PC-9 (cell line): ENCODE measurements at regions not wholly inside any gene's neighbourhood (a gene's known extent, or its start where the extent isn't known, plus 50 kb on each side); places are given as distances from the start of the nearest gene placed in this dataset.

ENCODE experiments used
- BruUV-seq: library from RNA; stranded (reverse); fragments of 400-500 nt; replicated peaks from 2 replicates; lab custom pipeline; 2021; lab: Mats Ljungman, UMichigan
- CTCF ChIA-PET: fragments of 300-600 bp; sonication (Branson Sonifier 250); formaldehyde crosslinking; loops from one replicate; lab custom pipeline; 2022; ENCODE audit warnings: antibody characterized with exemption; lab: Charles Lee
- POLR2A ChIA-PET: fragments of 300-600 bp; sonication (Branson Sonifier 250); formaldehyde crosslinking; loops from one replicate; lab custom pipeline; 2022; ENCODE audit warnings: antibody characterized with exemption; ENCODE audit not compliant: unreplicated experiment; lab: Charles Lee
- DNase-seq, 2 experiments: peaks; one replicate each; pipeline versions ENCODE4 v3.0.0 to v3.0.0-alpha.2; 2015 to 2022; ENCODE audit warnings: mixed read lengths in 1 of 2
- H2AFZ ChIP-seq: fragments of 200-600 bp; sonication (generic); 2 replicates; pipeline ENCODE4 v1.8.1; 2017; ENCODE audit warnings: antibody characterized with exemption
- H3F3A ChIP-seq: fragments of 200-600 bp; sonication (generic); 2 replicates; pipeline ENCODE4 v1.8.1; 2017; ENCODE audit warnings: antibody characterized with exemption, mild to moderate bottlenecking, low read depth; ENCODE audit not compliant: insufficient read depth
- H3K27ac ChIP-seq: fragments of 200-600 bp; sonication (generic); 2 replicates; pipeline ENCODE4 v1.6.1; 2016; ENCODE audit warnings: mixed run types
- H3K27me3 ChIP-seq: fragments of 200-600 bp; sonication (generic); 2 replicates; pipeline ENCODE4 v1.6.1; 2016; ENCODE audit warnings: low read depth, mixed run types; ENCODE audit not compliant: insufficient read depth
- H3K36me3 ChIP-seq: fragments of 200-600 bp; sonication (generic); 2 replicates; pipeline ENCODE4 v1.6.1; 2016; ENCODE audit warnings: low read depth, mixed run types
- H3K4me1 ChIP-seq: fragments of 200-600 bp; sonication (generic); replicated peaks from 2 replicates; pipeline ENCODE4 v1.6.1; 2016; ENCODE audit warnings: mixed run types; ENCODE audit not compliant: insufficient read depth
- H3K4me2 ChIP-seq: fragments of 200-600 bp; sonication (generic); 2 replicates; pipeline ENCODE4 v1.6.1; 2017; ENCODE audit warnings: mixed run types
- H3K4me3 ChIP-seq: fragments of 200-600 bp; sonication (generic); 2 replicates; pipeline ENCODE4 v1.6.1; 2016; ENCODE audit warnings: mixed run types
- H3K79me2 ChIP-seq: fragments of 200-600 bp; sonication (generic); 2 replicates; pipeline ENCODE4 v1.6.1; 2017; ENCODE audit warnings: low read depth, mixed run types
- H3K9me2 ChIP-seq: fragments of 200-600 bp; sonication (generic); 2 replicates; pipeline ENCODE4 v1.8.1; 2017; ENCODE audit warnings: mild to moderate bottlenecking; ENCODE audit not compliant: insufficient read depth
- H3K9me3 ChIP-seq: fragments of 200-600 bp; sonication (generic); 2 replicates; pipeline ENCODE4 v1.8.1; 2016; ENCODE audit warnings: low read depth; ENCODE audit not compliant: insufficient read depth
- H4K20me1 ChIP-seq: fragments of 200-600 bp; sonication (generic); 2 replicates; pipeline ENCODE4 v1.8.1; 2017; ENCODE audit not compliant: insufficient read depth
- EZH2 ChIP-seq: fragments of 200-600 bp; sonication (generic); IDR thresholded peaks from 2 replicates; pipeline ENCODE4 v1.8.0; 2017; ENCODE audit warnings: antibody characterized with exemption, low read depth
- intact Hi-C: fragments of 100-400 bp; cut with micrococcal nuclease; formaldehyde crosslinking; loops from one replicate; pipeline ENCODE4 v1.10.0; 2022; ENCODE audit not compliant: unreplicated experiment
- TF ChIP-seq, protein P1 (sequence below): fragments of 200-600 bp; sonication (generic); conservative IDR thresholded peaks from 2 replicates; pipeline ENCODE4 v1.6.1; 2017; ENCODE audit warnings: mixed run types, antibody characterized with exemption, mild to moderate bottlenecking, moderate library complexity

DNA sequence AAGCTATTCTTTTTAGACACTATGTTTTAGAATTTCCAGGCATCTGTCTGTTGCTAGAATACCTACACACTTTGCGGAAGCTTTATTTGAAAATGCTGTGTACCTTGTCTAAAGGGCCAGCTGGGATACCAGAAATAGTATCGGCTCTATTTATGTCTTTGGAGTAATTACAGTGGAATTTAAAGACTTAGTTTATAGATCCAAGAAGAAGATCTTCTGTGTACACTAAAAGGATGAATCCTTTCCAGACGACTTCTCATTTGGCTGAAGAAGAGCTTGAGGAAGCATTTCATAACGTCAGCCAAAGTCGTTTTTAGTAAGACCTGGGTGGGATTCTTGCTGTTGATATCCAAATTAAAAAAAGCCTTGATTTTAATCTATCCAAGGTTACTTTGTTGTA lies 365.9 kb downstream of the INHBA start:
- Histone ChIP-seq H3K4me2 (no peak overlapping the region), H3K27ac (no peak overlapping the region), H3K4me3 (no peak overlapping the region), H3F3A (no peaks in the 10 kb centered on the region), H3K9me3 (no peaks in the 10 kb centered on the region), H3K4me1 (no peaks in the 10 kb centered on the region), H3K36me3 (no peaks in the 10 kb centered on the region), H3K27me3 (no peaks in the 10 kb centered on the region), H3K79me2 (no peaks in the 10 kb centered on the region), H3K9me2 (no peaks in the 10 kb centered on the region), H2AFZ (no peak overlapping the region), H4K20me1 (no peaks in the 10 kb centered on the region)
- CTCF ChIA-PET = no interaction called here
- no TSS peak for BruUV-seq
- POLR2A ChIA-PET = interaction anchor here (0.6 kb wide), 1 partner anchor 406 kb away, joined by 3 read pairs; no protein-coding TSS in a partner anchor
- no peak for TF ChIP-seq EZH2
- TF ChIP-seq, protein P1, sequence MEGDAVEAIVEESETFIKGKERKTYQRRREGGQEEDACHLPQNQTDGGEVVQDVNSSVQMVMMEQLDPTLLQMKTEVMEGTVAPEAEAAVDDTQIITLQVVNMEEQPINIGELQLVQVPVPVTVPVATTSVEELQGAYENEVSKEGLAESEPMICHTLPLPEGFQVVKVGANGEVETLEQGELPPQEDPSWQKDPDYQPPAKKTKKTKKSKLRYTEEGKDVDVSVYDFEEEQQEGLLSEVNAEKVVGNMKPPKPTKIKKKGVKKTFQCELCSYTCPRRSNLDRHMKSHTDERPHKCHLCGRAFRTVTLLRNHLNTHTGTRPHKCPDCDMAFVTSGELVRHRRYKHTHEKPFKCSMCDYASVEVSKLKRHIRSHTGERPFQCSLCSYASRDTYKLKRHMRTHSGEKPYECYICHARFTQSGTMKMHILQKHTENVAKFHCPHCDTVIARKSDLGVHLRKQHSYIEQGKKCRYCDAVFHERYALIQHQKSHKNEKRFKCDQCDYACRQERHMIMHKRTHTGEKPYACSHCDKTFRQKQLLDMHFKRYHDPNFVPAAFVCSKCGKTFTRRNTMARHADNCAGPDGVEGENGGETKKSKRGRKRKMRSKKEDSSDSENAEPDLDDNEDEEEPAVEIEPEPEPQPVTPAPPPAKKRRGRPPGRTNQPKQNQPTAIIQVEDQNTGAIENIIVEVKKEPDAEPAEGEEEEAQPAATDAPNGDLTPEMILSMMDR = no peak
- no peak for DNase-seq
- intact Hi-C loops = no loop called here

DNA sequence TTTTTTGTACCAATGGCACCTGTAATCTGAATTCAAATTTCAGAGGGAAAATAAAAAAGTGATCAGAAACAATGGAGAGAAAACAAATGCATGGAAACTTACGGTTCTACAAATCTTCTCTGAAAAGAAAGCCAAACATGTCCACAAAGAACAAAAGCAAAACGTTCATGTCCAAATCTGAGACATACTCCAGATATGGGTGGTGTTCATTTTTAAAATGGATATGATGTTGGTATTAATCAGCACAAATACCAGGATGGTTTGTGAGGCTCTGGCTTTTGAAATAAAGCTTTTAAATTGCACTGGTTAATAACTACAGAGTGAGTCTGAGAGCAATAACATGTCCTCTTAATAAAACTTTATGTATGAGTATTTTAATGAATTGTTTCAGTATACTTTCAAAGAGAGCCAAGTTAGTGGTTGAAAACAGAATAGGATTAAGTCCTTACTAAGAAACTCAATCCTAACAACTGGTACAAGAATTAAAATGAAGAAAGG lies 366.4 kb downstream of the INHBA start:
- no TSS peak for BruUV-seq
- Histone ChIP-seq H3K4me3 (no peak overlapping the region), H3K9me2 (no peaks in the 10 kb centered on the region), H3F3A (no peaks in the 10 kb centered on the region), H3K4me2 (no peak overlapping the region), H3K27me3 (no peaks in the 10 kb centered on the region), H3K9me3 (no peaks in the 10 kb centered on the region), H2AFZ (no peak overlapping the region), H3K36me3 (no peaks in the 10 kb centered on the region), H3K79me2 (no peaks in the 10 kb centered on the region), H3K27ac (no peak overlapping the region), H4K20me1 (no peaks in the 10 kb centered on the region), H3K4me1 (no peaks in the 10 kb centered on the region)
- DNase-seq = no peak
- intact Hi-C loops = no loop called here
- TF ChIP-seq EZH2 = no peak
- TF ChIP-seq, protein P1 = no peak
- ChIA-PET POLR2A (interaction anchor here (0.6 kb wide), 1 partner anchor 407 kb away, joined by 3 read pairs; no protein-coding TSS in a partner anchor), CTCF (no interaction called here)

DNA sequence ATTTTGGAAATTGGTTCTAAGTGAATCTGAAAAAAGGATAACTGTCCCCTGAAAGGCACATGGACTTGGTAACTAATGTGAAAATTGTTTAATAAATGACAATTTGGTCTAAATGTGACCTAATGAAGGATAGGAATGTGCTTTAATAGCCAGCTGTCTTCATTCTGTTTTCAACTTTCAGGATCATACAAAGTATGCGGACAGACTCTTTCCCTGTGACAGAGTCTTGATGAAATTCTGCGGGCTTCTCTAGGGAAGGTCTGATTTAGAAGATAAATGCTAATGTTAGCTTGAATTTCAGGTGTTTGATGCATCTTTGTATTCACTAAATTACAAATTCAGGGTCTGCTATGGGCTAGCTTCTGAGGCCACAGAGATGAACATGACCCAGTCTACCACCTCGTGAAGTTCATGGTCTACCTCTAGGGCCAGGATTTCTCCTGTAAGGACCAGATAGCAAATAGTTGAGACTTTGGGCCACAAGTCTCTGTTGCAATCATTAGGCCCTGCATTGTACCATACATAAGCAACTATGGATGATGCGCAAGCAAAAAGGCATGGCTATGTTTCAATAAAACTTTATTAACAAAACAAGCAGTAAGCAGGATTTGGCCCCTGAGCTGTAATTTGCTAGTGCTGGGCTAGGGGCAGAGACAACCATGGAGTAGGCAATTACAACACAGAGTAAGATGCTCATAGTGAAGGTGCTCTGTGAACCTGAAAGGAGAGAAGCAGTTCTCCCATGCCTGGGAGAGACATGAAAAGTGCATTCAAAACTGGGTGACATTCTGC lies 368.6 kb downstream of the INHBA start:
- Histone ChIP-seq H3K4me1 (no peaks in the 10 kb centered on the region), H2AFZ (no peak overlapping the region), H3K9me3 (no peaks in the 10 kb centered on the region), H3K9me2 (no peaks in the 10 kb centered on the region), H3K4me2 (no peak overlapping the region), H3K27me3 (no peaks in the 10 kb centered on the region), H3K4me3 (no peak overlapping the region), H4K20me1 (no peaks in the 10 kb centered on the region), H3K36me3 (no peaks in the 10 kb centered on the region), H3K27ac (no peak overlapping the region), H3F3A (no peaks in the 10 kb centered on the region), H3K79me2 (no peaks in the 10 kb centered on the region)
- no peak for DNase-seq
- BruUV-seq = no TSS peak
- intact Hi-C loops = no loop called here
- POLR2A ChIA-PET = interaction anchor here (0.6 kb wide), 1 partner anchor 199 kb away, joined by 3 read pairs; no protein-coding TSS in a partner anchor
- TF ChIP-seq, protein P1 = no peak
- no peak for TF ChIP-seq EZH2
- CTCF ChIA-PET = no interaction called here
